ENCODE measurements at regions not wholly inside any gene's neighbourhood (a gene's known extent, or its start where the extent isn't known, plus 50 kb on each side); places are given as distances from the start of the nearest gene placed in this dataset.
"Not testable (repeated sequence)": the region's sequence is repeated elsewhere in the genome, so short reads cannot be mapped to it uniquely, and the experiment has no call there.

DNA sequence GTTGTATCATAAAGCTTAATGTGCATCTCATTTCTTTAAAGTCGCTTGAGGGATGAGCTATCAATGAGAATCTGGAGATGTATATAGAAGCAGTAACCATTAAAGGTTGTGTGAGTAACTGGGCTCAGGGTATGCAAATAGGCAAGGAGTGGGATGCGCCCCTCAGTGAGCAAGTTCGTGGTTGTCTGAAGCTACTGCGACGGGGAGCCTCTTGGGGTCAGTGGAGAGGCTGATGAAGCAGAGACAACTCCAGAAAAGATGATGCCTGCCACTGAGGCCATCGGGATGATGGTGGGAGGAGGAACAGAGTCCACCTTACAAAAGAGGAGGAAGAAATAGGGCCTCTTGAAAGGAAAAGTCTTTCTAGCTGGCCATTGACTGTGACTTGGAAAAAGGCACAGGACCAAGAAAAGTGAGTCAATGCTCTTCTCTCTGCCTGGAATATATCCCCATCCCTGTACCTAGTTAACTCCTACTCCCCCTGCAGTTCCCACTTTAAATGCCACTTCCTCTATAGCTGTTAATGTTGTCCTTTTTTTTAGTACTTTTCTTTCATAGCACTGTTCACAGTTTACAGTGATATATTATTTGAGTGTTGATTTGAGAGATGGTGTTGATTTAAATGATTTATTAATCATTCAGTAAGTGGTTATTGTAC lies 51.4 kb upstream of the LSM6 start:
- intact Hi-C loops (cut with micrococcal nuclease) = no loop called here

DNA sequence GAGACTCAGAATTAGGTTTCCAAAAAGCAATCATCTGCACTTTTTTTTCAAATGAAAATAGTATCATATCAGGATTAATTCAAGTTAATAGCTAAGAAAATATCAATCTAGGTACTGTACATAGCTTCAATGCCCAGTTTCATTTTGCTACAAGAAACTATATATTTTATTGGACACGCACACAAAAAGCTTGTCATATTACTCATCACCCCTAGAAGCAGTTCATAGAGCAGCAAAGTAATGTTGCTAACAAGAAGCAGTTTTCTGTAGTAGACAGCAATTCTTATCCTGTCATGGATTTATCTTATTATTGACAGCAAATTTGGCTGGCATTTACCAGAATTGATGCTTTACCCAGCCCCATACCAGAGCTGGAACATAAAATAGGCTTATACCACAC lies 52.3 kb upstream of the LSM6 start:
- intact Hi-C loops (cut with micrococcal nuclease) = no loop called here

DNA sequence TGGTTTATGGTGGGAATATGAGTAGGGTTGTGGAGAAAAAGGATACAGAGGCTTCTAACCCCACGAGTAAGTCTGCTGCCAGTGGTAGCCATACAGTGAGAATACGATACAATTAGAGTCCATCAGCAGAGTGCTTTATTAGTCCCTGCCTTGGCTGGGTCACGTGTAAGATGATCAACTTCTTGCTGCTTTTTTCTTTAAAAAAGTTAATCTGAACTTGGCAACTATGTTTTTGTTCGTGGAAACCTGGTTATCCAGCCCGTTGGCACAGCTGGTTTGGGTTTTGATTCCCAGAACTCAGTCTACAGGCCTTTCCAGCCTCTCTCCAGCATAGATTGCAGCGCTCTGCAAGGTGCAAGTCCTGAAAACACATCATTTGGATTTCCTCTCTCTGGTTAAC lies 53.1 kb upstream of the LSM6 start:
- intact Hi-C loops (cut with micrococcal nuclease) = no loop called here

DNA sequence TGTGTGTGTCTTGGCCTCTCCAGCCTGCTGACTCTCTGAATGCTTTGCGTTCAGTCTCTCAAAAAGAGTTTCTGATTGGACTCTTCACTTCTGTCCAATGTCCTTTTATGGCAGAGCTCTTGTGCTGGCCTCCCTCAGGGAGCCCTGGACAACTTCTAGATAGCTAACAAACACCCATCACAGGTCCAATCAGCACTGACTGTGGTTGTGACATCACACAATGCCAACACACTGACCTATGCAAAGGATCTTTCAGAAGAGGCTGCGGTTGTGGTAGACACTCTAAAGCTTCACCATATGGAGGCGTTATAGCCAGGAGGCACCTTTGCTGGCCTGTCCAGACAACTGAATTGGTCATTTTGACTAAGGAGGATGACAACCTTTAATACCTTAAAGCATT lies 53.8 kb upstream of the LSM6 start:
- intact Hi-C loops (cut with micrococcal nuclease) = no loop called here

DNA sequence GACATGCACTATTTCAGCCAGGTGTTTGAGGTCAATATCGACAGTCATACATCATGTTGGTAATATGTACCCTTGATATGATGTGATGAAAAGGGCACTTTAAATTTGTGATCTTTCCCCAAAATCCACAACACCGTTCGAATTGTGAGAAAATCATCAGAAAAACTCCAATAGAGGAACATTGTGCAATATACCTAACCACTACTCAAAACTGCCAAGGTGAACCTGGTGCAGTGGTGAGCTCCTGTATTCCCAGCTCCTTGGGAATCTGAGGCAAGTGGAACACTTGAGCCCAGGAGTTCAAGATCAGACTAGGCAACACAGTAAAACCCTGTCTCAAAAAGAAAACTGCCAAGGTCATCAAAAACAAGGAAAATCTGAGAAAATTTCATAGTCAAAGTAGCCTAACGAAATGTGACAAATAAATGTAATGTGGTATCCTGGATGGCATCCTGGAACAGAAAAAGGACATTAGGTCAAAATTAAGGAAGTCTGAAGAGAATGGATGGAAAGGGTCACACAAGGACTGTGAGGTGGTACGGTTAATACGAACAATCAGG lies 55.6 kb upstream of the LSM6 start:
- intact Hi-C loops (cut with micrococcal nuclease) = no loop called here

DNA sequence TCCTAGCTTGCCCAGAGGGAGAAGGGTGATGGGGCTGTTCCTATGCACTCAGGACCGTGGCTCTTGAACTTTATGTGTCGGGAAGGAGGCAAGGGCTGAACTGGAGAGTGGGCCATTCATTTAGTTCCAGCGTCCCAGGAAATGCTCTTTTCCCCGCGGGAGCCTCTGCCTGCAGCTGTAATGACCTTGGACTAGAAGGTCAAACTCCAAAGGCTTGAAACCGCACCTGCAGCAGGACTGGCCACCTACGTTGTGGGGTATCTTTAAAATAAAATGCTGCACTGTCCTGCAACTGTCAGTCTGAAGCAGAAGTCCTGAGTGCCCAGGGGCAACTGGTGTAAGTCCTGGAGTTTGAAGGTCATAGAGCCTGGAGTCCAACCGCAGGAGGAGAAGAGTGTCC lies 61.5 kb upstream of the LSM6 start:
- intact Hi-C loops (cut with micrococcal nuclease) = no loop called here

DNA sequence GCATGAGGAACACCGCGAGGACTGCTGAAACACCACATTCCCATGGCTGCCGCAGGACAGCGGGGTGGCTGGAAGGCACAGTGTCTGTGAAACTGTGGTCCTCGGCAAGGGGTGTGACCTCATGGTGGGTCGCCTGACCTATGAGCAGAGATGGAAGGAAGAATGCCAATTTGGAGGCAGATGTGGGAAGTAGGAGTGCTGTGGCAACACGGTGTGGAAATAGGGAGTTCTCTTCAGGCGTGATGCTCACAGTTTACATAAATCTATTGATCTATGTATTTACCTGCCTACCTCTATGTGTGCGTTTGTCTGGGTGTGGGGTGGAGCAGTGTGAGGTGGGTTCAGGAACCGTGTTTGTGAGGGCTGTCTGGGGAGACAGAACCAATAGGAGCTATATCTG lies 62.3 kb upstream of the LSM6 start:
- intact Hi-C loops (cut with micrococcal nuclease) = no loop called here

DNA sequence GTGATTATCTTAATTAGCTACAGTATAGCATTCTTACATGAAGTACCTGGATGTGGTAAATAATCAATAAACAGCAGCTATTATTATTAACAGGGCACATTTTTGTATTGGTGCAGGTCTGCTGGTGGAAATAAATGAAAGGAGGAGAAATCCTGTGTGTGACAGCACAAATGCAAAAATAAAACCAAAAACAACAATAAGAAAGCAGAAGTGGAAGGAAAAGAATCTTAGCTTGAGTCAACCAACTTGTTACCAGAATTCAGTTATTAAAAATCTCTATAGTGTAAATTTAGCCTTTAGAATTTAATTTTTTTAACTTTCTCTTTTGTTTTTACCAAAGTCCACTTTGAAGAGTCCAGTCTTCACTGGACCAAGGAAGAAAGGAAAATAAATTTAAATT lies 63.1 kb upstream of the LSM6 start:
- intact Hi-C loops (cut with micrococcal nuclease) = no loop called here

DNA sequence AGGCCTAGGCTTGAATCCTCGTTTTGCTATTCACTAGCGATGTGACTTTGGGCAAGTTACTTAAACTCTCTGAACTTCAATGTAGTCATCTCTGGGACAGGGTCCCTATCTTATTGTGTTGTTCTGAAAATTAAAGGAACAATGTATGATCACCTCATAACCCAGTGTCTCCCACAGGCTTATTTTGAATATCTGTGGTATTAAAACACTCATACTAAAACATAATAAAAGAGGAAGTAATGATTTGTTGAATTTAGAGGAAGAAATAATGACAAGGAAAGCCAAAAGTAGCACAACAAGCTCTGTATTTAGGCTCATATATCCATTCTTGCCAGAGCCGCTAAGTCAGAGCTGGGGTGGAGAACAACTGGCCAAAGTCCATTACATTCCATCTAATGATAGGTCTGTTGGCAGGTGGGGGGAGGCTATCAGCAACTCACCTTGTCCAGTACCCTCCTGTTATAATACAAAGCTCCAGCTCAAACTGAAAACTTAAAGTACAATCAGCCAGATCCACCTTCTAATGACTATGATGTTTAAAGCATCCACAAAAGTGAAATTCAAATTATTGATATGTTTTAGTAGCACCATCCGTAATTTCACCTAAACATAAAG lies 64.5 kb upstream of the LSM6 start:
- intact Hi-C loops (cut with micrococcal nuclease) = no loop called here

DNA sequence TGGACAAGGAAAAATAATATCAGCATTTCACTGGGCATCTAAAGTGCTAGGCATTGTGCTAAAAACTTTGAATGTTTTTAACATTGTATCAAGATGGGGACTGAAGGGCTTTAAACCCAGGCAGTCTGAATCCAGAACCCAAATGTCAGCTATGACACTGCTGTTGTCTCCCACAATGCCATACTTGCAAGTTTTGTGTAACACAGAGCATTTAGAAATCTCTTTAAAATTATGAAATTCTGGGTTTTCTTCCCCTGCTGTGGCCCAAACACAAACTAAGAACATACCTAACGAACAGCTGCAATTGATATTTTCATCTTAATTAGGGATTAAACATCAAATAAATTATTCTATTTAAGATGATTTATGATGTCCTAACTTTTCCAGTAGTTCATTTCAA lies 66.8 kb upstream of the LSM6 start:
- intact Hi-C loops (cut with micrococcal nuclease) = no loop called here

DNA sequence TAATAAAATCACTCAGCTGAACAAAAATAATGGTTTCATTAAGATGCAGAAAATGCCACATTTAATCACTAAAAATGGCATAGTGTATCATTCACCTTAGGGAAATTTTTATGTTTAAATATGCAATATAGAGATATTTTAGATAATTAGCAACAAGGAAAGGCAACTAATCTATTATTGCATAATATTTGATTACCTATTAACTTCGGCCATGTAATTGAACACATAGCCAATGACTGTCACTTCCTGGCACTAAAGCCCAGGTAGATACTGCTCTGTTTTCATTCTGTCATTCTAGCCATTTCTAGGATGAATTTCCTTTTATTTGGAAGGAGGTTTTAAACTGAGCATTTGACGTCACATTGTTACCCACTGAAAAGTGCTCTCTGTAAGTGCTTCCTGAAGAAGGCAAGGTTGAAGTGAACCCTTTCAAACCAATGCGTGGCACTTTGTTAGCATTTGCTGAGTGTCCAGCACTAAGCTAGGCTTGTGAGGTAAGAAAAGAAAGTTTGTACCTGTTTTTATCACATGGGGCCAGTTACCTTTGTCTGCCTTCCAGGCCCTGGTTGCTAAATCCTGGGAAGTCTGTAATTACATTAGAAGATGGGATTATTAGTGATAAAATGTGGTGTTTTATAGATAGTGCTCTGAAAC lies 67.8 kb upstream of the LSM6 start:
- intact Hi-C loops (cut with micrococcal nuclease) = no loop called here

DNA sequence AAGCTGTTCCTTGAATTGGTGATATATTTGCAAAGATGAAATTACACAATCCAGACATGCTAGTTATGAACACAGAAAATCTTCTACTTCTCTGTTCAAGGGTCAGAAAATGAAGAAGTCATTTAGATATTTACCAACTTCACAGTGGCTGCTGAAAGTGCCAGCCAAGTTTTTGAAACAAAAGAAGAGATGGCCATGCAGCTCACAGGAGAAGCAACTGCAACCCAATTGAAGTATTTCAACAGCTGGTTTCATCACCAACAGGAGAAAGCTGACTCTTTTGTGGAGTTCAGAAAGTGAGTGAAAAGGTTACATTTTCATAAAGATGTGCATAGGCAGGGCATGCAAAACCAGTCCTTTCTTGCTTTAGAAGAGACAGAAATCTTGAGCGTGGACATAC lies 70.1 kb upstream of the LSM6 start:
- intact Hi-C loops (cut with micrococcal nuclease) = no loop called here

DNA sequence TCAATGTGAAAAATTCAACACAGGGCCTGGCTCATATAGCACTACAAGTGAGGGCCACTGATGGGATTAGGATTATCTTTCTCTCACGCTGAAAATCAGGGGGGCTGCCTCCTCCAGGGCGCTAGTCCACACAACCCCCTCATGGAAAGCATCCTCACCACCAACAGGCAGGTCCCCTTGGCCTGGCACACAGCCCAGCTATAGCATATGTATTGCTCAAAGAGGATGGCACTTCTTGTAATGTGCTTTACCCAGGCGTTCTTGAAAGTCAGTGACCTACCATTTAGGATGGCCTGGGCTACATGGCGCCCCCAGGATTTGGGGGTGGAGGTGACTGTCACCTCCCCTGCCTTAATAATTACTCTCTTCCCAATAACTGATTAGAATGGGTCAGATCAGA lies 71.0 kb upstream of the LSM6 start:
- intact Hi-C loops (cut with micrococcal nuclease) = no loop called here

DNA sequence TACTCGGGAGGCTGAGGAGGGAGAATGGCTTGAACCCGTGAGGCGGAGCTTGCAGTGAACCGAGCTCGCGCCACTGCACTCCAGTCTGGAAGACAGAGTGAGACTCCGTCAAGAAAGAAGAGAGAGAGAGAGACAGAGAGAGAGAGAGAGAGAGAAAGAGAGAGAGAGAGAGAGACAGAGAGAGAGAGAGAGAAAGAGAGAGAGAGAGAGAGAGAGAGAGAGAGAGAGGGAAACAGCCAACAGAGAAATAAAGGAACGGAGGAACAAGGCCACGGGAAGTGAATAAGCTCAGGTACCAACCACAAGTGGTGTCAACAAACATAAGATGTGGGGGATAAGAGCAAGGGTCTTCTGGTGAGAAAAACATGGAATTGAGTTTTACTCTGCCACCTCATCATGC lies 71.5 kb upstream of the LSM6 start:
- intact Hi-C loops (cut with micrococcal nuclease) = not testable (repeated sequence)

DNA sequence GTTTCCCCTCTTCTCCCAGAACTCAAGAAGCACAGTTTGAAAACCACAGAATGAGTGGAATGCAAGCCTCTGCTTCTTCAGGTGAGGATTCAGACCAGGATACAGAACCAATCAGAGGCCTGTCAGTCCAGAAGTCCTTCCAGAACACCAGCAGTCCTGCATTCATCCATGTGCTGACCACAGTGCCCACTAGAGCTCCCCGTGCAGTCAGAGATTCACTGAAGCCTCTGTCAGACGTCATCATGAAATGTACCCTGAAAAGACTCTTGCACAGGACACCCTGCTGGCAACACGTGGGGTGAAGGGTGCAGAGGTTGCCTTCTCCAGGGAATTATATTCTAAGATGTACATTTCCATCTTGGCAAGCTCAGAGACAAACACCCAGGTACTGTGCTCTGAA lies 75.9 kb upstream of the LSM6 start:
- intact Hi-C loops (cut with micrococcal nuclease) = no loop called here

DNA sequence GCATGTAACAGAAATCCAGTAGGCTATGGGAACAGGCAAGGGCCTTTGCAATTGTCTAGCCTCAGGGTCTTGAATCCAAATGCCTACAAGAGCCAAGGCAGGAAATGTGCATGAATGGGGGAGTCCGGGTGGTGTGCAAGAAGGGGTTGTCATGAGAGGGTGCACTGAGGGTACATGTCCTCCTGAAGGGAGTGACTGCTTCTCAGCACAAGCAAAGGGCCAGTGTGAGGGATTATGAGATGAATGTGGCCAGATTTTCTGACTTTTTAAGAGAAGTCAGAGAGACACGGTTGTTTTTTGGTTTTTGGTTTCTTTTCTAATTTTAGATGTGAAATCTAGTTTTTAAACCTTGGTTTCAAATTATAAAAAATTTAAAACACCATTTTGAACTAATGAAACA lies 76.5 kb upstream of the LSM6 start:
- intact Hi-C loops (cut with micrococcal nuclease) = no loop called here

DNA sequence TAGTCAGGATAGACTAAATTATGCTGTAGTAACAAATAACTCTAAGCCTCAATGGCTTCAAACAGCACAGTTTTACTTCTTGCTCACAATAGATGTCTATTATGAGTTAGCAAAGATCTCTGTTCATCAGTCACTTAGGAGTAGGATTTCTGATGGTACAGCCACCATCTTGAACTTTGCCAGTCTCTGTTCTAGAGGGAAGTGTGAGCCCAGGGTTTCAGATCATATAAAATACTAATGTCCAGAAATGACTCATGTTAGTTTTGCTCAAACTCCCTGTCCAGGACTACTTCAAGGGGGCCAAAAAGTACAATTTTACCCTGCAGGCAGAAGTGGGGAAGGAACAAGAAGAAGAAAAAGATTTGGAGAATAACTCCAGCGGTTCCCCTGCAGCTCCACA lies 77.1 kb upstream of the LSM6 start:
- intact Hi-C loops (cut with micrococcal nuclease) = no loop called here

DNA sequence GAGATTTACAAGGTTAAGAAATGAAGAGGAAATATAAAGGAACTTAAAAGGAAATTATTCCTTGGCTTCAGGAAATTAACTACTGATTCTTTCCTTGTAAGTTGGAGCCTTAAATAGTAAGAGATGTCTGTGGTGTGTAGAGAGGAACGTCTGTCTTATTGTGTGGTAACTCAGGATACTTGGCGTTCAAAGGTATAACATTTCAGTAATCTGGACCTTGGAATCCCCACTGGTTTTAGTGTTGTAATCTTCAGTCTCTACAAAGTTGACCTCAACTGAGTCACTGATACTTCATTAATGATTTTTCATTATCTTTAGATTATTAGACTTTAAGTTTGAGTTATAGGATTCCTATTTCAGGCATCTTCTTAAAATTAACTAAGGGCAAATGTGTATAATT lies 79.1 kb upstream of the LSM6 start:
- intact Hi-C loops (cut with micrococcal nuclease) = no loop called here

DNA sequence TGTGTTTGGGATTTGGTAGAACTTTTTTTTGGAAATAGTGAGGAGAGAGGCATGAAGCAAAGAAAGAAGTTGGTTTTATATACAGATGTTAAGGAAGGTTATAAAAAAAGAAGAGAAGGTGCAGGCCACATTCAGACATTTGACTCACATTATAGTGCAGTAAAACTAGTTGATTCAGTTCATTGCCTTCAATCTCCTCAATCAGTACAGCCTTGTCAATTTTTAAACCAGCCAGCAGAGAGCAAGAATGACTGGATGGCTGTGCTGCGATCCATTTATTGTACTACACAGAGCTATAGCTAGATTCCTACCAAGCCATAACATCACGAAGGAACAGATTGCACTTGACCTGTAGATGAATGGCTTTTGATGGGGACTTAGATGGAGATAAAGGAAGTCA lies 79.7 kb upstream of the LSM6 start:
- intact Hi-C loops (cut with micrococcal nuclease) = loop anchor here (1.0 kb wide), 1 partner anchor 820 kb away; no protein-coding TSS in a partner anchor

DNA sequence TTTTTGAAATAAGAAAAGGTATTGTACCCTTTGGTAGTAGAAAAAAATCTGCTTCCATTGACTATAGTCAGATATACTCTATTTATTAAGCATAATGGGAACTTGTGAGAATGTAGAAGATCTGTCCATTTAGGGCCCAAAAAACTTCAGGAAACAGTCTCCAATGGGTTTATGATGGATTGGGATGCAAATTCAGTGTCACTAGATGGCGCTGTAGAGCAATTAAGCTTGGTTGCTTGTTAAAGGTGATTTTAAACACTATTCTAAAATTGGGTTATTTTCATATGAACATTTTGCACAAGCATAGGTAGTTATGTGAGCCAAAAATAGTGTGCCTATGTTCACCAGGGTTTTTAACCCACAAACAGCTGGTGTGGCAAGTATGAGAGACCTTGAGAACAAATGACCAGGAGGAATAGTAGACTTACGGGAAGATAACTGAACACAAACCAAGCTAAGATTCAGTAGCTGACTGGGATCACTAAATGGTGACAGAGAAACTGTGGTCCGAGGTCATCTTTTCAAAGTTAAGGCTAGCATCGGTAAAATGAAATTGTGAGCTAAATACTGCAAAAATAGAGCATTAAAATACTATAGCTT lies 80.3 kb upstream of the LSM6 start:
- intact Hi-C loops (cut with micrococcal nuclease) = loop anchor here (1.0 kb wide), 1 partner anchor 821 kb away; no protein-coding TSS in a partner anchor

DNA sequence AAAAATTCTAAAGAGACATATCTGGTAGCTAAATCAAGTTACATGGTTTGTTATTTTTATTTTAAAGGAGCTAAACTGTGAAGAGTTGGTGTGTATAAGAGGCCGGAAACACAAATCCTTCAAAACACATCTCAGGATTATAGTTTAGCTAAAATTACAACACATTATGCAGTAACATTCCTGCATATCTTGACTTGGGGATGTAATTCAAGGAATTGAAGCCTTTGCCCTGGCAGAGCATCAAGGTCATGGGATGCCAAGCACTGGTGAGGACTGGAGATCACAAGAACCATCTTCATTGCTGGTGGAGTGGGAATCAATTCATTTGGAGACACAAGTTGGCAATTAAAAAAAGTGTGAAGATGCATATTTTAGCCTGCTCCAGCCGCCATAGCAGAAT lies 86.8 kb upstream of the LSM6 start:
- intact Hi-C loops (cut with micrococcal nuclease) = no loop called here

DNA sequence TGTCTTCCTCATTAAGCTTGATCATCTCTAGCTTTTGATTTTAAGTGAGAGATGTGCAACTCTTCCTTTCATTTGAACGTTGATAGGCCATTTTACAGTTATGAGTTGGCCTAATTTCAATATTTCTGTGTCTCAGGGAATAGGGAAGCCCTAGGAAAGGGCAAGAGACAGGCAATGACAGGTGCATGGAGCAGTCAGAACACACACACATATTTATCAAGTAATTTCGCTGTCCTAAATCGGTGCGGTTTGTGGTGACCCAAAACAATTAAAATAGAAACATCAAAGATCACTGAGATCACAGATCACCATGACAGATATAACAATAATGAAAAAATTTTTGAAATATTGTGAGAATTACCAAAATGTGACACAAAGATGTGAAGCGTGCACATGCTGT lies 87.7 kb upstream of the LSM6 start:
- intact Hi-C loops (cut with micrococcal nuclease) = no loop called here

Data from T-helper 2 cell treated with Interferon-gamma antibody and Interleukin-4, amounts not matched to agents 100 ng/mL and 5 ng/mL, for 36 hours (primary cell).